GM19238 (cell line): ENCODE measurements at regions not wholly inside any gene's neighbourhood (a gene's known extent, or its start where the extent isn't known, plus 50 kb on each side); places are given as distances from the start of the nearest gene placed in this dataset.
"Not testable (repeated sequence)": the region's sequence is repeated elsewhere in the genome, so short reads cannot be mapped to it uniquely, and the experiment has no call there.

ENCODE experiments used
- DNase-seq: peaks from one replicate; pipeline ENCODE4 v3.0.0; 2011; ENCODE audit warnings: low spot score; ENCODE audit not compliant: insufficient read length

DNA sequence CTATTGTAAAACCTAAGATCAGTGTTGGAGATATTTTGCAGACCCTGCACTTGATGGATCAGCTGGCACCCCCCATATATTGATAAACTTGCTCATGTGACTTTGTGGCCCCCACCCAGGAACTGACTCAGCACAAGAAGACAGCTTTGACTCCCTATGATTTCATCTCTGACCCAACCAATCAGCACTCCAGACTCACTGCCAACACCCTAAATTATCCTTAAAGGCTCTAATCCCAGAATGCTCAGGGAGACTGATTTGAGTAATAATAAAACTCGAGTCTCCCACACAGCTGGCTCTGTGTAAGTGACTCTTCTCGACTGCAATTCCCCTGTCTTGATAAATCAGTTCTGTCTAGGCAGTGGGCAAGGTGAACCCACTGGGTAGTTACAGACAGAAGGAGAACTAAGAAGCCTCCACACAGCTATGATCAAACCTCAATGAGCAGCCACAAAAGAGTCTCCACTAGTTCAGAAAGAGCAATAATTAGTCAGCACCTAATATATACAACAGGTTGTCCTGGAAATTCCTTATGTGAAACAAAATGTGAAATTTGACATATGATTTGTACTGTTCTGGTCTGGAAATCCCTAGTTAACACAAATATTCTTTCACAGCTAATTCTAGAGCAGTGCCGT lies 52.2 kb downstream of the ACTL7B start:
- no peak for DNase-seq

DNA sequence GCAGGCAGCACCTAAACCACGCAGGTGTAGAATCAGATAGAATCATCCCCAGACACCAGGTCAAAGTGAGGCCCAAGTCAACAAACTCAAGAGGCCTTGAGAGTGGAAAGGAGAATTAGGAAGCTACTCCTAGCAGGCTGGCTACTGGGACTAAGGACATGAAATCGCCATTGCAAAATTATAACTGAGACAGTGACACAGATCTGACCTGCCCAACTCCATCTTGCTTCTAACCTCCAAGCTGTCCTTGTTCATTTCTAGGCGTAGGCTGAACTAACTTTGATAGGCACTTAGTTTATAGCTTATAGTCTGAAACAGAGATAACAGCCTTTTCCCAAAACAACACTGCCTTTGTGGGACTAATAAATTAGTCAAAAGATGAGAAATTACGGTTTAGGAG lies 52.8 kb downstream of the ACTL7B start:
- no peak for DNase-seq

DNA sequence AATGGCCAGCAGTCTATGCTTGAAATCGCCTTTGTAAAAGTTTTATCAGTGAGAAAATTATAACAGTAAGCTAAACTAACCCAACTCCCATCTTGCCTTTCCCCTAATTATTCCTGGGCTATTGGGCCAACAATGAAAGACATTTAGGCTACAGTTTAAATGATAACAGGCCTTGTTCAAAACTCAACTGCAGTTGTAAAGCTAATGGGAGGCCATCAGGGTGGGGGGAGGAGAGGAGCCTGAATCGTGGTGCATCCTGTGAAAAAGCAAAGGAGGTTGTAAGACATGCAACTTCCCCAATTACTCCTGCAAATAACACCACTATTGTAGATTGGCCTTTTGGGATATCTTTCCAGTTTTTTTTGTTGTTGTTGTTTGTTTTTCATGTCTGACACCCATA lies 53.8 kb downstream of the ACTL7B start:
- no peak for DNase-seq

DNA sequence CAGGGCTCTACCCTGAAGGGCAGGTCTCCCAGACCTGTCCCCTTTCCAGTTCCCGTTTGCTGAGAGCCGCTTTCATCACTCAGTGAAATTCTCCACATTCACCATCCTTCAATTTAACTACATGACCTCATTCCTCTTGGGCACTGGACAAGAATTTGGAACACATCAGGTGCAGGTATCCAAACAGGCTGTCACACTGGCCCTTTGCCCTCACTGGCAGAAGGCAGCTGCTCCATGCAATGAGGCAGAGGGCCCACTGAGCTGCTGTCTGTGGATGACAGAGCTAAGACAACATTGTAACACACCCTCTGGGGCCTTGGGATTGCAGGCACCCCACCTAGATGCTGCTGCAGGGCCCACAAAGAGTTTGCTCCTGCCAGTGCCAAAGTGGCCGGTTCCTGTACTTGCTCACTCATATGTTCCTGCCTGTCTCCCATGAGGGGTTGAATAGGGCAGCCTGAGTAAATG lies 55.1 kb downstream of the ACTL7B start:
- DNase-seq = no peak

DNA sequence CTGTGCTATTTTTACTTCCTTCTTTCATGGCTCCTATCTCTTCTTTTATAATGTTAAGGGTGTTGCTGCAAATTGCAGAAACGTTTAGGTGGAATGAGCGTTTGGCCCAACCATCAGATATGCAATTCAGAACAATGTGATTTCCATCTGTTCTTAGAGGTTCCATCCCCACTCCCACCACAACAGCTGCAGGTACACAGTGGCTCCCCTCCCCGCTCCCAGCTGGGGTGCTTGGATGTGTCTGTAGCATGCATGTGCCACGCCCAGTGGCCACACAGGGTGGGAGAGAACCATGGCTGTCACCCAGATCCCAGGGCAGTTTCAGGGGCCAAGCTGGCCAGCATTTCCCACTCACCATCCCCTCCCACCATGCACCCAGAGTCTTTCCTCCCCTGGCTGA lies 62.2 kb downstream of the ACTL7B start:
- no peak for DNase-seq

DNA sequence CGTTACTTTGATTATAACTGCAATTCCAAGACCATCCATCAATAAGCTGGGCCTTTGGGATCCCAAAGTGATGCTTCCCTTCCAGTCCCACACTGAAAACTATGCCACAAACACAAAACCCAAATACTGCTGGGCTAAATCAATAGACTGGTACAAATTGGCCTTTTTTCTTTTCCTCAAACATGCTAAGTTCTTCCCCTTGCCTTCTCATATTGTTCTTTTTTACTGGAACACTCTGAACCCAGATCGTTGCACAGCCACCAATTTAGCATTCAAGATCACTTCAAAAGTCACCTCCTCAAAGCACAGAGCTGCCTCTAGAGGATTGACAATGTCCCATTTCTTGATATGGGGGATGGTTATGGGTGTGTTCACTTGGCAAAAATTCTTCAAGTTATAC lies 66.0 kb downstream of the ACTL7B start:
- DNase-seq = no peak

DNA sequence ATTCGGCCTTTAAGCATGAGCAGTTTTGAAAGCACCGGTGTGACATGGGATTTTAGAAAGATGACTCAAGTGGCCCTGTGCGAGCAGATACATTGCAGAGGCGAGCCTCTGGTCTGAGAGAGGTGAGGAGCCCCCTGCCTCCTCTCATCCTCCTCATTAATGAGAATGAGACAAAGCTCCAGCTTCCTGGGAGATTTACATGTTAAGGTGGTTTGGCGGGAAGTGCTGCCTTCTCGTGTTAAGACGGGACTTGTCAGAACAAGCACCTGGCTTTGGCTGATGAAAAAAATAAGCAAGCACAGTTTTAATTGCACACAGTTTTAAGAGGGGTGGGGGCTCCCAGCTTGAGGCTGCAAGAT lies 68.1 kb downstream of the ACTL7B start:
- no peak for DNase-seq

DNA sequence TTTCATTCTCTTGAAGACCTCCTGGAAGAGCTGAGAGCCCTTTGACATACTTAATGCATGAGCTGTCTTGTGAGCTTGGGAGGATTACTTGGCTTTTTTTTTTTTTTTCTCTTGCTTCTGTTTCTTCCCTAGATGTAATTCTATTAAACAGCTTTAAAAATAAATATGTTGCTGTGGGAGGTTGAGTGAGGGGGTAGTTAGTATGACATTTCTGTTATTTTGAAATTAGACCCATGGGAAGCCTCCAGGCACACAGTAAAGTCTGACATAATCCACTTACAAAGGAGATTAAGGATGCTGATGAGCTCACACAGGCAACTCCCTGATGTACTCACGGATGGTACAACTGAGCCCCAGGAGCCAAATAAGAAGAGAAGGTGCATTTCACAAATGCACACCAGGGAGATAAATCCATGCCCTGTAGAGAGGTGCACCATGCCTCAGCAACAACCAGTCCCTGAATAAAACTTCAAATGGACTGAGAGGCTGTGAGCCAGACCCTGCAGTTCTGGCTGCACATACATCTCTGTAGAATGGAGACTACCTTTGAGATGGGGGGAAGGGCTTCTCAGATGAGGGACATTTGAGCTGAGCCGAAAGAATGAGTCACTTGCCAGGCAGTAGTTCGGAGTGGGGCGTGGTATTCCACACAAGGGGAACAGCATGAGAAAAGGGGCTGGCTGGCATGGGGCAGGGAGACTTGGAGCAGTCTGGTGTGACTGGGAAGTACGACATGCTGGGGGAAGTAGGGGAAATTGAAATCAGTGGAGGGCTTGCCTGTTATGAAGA lies 68.7 kb downstream of the ACTL7B start:
- DNase-seq = no peak

DNA sequence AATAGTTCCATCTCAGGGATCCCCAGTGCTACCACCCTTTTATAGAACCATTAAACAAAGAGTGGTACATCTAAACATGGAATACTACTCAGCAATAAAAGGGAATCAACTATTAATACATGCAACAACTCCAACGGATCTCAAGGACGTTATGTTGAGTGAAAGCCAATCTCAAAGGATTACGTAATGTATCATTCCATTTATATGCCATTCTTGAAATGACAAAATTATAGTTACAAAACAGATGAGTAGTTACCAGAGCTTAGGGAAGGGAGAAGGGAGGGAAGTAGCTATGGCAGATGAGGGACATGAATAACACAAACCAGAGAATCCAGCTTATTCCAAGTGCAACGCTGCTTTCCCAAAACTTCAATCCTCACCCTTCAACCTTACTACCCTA lies 69.5 kb downstream of the ACTL7B start:
- DNase-seq = no peak

DNA sequence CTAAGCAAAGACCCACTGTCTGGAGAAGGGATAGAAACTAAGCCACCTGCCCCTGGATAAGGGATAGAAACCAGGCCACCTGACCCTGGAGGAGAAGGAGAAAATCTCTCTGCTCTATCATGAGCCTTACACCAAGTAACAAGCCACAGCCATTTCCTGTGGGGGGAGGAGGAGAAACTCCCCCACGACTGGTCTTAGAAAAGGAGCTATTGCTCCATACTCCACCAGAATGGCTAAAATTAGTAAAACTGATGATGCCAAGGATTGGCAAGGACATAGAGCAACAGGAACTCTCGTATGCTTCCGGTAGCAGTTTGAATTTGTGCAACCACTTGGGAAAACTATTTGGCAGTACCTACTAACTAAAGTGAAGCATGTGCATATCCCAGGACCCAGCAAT lies 70.8 kb downstream of the ACTL7B start:
- no peak for DNase-seq

DNA sequence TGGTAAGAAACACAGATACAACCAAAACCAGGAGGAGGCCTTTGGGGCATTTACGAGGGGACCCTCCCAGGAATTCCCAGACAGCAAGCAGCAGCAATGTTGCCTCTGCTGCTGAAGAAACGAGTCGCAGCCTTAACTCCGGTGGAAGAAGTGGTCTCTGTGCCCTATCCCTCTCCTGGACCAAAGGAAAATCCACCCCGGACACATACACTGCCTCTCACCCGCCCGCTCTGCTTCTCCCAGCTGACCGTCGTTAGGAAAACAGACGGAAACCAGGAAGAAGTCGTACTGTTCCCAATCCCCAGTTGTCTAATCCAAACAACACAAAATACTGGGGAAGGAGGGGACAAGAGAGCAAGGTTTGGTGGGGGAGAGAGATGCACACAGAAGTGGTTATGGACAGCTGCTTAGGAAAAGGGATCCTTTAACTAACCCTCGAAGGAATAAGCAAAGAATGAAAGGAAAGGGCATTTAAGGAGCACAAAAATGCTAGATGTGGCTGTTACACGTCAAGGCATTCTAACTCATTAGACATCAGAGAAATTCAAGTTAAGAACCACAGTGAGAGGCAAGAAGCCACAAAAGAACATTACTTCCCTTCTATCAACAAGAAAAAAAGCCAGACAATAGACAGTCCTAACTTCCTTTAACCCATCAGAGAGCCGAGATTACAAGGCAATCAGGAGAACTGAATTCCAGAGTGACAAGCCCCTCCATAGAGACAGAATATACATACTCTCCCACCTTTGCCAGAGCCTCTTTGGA lies 71.9 kb downstream of the ACTL7B start:
- no peak for DNase-seq

DNA sequence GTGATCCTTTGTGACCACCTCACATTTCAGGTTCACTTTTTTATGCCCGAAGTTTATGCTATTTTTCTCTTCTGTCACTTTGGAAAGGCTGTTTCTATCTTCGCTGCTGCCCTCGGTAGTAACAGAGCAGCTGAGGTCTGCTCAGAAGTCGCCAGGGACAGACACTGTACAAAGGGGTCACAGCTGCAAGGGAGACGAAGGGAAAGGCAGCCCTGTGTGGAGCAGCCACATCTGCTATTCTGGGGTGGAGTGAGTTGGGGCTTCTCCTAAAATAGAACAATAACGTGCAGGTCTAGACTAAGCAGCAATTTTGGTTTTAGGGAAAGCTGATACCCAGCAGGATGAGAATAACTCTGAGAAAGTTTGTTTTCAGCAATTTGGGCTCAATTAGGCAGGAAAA lies 72.5 kb downstream of the ACTL7B start:
- no peak for DNase-seq

DNA sequence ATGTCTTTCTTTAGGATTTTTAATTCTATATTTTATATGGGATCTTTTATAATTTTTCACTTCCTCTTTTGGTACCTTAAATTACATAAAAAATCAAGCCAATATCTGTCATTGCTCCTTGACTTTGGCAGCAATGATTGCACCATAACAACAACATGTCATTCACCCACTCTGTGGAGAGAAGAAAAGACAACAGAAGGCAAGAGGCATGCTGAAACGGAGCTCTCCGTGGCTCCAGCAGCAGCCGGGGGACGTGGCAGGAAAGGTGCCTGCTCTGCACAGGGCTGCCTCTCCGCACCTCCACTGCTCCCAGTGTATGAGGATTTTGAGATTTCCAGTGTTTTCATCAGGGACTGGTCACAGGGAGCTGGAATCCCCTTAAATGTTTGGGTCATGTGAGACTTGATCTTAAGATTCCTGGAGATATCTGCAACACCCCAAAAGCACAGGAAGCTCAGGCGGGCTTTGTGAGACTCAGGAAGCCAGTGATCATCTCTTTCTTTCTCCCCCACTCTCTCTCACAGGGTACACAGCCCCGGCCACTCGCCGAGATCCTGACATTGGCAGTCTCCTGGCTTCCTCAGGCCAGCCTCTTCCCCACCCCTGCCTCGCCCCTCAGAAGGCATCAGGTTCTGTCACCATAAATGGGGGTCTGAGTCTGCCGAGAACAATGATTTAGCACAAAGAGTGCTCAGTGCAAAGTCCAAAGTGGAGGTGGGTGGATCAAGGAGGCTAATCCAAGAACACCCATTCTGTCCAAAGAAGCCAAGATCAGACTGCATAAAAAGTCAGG lies 74.6 kb downstream of the ACTL7B start:
- no peak for DNase-seq

DNA sequence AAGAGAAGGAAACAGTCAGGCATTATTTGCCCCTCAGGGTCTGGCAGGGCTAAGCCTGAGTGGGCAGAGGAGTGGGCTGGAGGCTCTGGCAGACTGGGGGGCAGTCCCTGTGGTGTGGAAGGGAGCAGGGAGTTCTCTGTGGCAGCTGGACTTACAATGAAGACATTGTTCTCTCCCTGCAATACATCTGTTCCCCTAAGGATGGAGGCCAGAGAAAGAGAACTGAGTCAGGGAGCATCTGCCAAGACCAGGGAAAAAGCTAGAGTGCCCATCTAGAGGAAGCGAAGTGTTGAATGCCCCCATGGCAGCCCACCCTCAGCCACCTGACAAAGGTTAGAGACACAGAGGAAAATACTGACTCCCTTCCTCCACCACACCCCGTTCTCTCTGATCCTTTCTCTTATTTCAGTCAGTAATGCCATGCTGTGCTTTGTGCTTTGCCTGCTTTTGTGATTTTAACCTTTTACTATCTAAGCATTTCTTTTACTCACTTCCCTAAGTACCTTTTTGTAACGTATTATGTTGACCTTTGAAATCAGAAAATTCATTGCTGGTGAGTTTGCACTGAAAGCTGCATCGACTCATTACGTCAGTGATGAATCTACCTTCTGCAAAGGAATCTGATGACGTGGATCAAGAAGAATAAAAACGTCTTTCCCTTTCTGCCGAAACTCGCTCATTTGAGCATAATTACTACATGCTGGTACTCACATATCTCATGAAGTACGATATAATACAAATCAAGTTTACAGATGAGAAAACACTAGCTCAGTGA lies 76.0 kb downstream of the ACTL7B start:
- no peak for DNase-seq

DNA sequence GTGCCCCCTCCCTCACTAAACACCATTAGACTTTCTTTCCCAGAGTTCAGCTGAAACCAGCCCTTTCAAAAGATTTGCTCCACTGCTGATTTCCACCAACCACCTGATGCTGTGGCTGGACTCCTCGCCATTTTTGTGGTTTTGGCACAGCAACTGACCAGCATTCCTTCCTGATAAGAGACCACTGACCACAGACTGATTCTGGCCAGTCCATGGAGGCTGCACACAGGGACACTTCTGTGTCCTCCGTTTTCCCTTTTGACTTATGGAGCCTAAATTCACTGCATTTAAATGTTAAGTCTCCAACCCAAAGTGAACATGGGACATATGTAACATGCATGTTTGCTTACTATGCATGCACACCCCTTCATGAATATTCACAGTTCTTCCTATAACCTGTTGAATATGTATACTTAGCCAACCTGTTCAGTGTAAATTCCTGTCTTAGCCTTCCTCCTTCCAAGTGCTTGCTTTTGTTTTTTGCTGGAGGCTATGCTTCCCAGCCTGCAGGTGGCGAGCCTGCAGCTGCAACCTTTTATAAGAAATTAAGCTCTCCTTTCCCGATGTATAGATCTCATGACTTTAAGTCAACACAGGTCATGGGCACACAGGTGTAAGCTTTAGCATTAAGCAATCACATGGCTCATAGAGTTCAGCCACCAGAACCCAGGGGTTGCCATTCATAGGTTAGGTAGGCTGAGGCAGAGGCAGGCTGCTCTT lies 78.7 kb downstream of the ACTL7B start:
- no peak for DNase-seq

DNA sequence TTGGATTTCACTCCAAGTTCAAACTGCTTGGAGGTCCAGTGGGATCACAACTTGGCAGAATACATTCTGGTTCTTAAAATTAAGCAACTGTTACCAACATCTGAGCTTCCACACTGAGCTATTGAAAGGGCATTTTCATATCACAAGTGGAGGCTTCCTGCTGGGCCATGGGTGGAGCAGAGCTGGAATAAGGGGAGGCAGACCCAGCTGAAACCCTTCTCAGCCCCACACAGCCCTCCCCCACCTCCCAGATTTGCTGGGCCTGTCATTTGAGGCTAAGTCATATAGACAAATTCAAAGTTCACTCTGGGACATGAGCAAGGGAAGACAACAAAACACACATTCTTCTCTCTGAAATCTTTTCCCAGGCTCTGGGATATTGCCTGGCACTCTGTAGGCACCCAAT lies 79.9 kb downstream of the ACTL7B start:
- no peak for DNase-seq

DNA sequence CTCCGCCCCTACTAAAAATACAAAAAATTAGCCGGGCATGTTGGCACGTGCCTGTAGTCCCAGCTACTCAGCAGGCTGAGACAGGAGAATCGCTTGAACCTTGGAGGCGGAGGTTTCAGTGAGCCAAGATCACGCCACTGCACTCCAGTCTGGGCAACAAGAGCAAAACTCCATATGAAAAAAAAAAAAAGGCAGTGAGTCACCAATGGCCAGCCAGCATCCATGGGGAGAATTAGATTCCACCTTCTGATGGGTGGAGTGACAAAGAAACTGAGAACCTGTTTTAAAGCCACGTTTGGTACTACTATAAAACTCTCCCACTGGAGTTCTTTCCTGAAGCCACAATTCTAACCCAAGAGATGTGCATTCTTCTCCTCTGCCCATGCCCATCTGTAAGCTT lies 81.7 kb downstream of the ACTL7B start:
- DNase-seq = not testable (repeated sequence)

DNA sequence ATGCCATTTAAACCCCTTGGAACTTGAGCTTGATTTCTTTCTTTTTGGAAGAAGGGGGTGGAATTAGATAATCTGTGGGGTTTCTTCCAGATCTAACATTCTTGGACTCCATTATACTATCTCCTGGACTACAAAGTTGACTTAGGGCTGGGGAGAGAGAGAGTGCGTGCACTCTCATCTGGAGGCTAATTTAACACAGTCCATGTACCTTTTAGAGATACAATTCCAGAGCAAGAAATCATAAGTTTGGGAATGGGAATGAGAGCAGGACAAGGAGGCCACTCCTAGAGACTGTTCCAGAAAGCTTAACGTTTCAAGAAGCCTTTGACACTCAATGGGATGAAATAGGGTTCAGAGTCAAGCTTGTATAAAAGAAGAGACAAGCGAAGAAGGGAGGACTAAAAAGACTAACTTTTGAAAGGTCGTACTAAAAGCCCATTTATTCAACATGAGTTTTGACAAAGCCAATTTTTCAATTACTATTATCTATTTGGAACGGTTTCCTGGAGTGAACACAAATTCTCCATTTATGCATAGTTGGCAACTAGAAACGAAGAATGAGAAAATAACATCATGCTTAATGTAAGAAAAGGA lies 83.4 kb downstream of the ACTL7B start:
- DNase-seq = no peak

DNA sequence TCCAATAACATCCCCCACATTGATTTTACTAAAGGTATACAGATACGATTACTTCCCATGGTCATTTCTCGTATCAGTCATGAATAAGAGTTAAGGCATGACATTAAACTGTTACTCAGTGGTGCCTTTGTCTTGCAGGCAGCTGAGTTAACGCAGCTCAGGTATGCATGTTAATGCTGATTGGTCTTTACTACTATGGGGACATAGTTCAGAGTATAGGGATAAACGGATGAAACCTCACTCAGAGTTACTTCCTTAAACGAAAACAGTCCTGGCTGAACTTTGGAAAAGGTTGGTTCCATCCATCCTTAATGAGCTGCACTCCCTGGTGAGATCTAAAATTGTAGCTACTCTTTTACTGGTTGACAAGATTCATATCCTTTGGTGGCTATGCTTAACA lies 87.0 kb downstream of the ACTL7B start:
- no peak for DNase-seq

DNA sequence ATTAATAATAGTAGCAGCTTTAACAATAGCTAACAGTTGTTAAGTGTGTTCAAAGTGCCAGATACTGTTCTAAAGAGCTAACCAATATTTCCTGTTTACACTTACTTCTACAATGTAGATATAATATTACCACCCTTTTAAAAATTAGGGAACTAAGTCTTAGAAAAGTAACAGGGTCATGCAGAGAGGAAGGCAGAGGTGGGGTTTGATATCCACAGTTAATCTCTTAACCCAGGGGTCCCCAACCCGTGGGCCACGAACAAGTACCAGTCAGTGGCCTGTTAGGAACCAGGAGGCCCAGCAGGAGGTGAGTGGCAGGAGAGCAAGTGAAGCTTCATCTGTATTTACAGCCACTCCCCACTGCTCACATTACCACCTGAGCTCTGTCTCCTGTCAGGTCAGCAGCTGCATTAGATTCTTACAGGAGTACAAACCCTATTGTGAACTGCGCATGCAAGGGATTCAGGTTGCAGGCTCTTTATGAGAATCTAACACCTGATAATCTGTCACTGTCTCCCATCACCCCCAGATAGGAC lies 89.1 kb downstream of the ACTL7B start:
- no peak for DNase-seq
